Panc1 (cell line): ENCODE measurements at regions not wholly inside any gene's neighbourhood (a gene's known extent, or its start where the extent isn't known, plus 50 kb on each side); places are given as distances from the start of the nearest gene placed in this dataset.

Experiments
- CTCF ChIP-seq: fragments of 450-650 bp; IDR thresholded peaks from 2 replicates; pipeline ENCODE4 v1.5.1; 2017; ENCODE audit warnings: mild to moderate bottlenecking
- POLR2AphosphoS5 ChIP-seq: IDR thresholded peaks from 2 replicates; pipeline ENCODE4 v1.6.1; 2012; ENCODE audit warnings: mild to moderate bottlenecking, low read depth, low read length, moderate library complexity
- REST ChIP-seq, 2 experiments: IDR thresholded peaks; 2 replicates each; pipeline ENCODE4 v1.6.1; 2011 to 2012; ENCODE audit warnings: low read depth in 2 of 2, control low read depth in 1 of 2, low read length in 1 of 2, mild to moderate bottlenecking in 1 of 2, moderate library complexity in 1 of 2; ENCODE audit not compliant: insufficient read depth in 1 of 2

GRCh38 chr4:36722986-36723385 lies 441.6 kb downstream of the DTHD1 start:
- no peak for TF ChIP-seq POLR2AphosphoS5
- no peak; the same call in 1 of the 2 replicates for TF ChIP-seq CTCF
- no peak for TF ChIP-seq REST (IDR thresholded peaks at IDR 0.05; ENCODE audit: insufficient read depth in 1 of 2, low read depth in 2 of 2, low read length in 1 of 2)
